ENCODE measurements at regions not wholly inside any gene's neighbourhood (a gene's known extent, or its start where the extent isn't known, plus 50 kb on each side); places are given as distances from the start of the nearest gene placed in this dataset.

DNA sequence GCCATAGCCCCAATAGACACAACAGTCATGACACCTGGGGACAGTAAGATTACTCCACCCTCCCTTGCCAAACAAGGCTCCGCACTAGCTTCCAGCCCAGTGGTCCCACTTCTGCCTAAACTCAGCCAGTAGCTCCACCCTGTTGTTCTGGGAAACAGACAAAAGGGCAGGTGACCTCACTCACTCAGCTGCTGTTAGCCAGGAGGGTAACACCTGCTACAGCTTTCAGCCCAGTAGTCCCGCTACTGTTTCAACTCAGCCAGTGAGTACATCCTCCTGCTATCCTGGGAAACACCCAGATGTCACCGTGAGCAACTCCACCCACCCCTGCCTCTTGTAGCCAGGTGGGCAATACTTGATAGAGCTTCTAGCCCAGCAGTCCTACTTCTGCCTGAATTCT, 162.7 kb upstream of the CPXCR1 start:
- FAIRE-seq (no peak), DNase-seq (ENCODE audit: low read depth in 1 of 2, low spot score in 2 of 2) (no peak)
- Histone ChIP-seq H3K23me2 (ENCODE audit: low read depth, low read length) (no peaks in the 10 kb centered on the region), H3K4me3 (ENCODE audit: extremely low read depth in 1 of 4, insufficient read depth in 2 of 4, low read depth in 3 of 4, low read length in 4 of 4) (no peak overlapping the region), H2AK5ac (ENCODE audit: low read depth, low read length) (no peak overlapping the region), H3K14ac (ENCODE audit: insufficient read length) (no peak overlapping the region), H3K4me2 (ENCODE audit: insufficient read depth in 1 of 2, low read depth in 2 of 2, low read length in 2 of 2) (no peak overlapping the region), H3K23ac (ENCODE audit: insufficient read length) (no peak overlapping the region), H2BK20ac (ENCODE audit: low read length) (no peak overlapping the region), H3K18ac (ENCODE audit: extremely low read depth, low read length) (no peak overlapping the region), H4K8ac (ENCODE audit: extremely low read depth, insufficient read depth, low read length) (no peak overlapping the region), H2BK15ac (ENCODE audit: low read length) (no peak overlapping the region), H3K9ac (replicated peaks in 1 of 4; ENCODE audit: extremely low read depth in 1 of 4, low read depth in 3 of 4, low read length in 3 of 4) (no peak overlapping the region), H3K4me1 (replicated peaks in 1 of 4; ENCODE audit: control insufficient read depth in 3 of 4, insufficient read depth in 4 of 4, low read length in 3 of 4) (no peaks in the 10 kb centered on the region), H3K27ac (ENCODE audit: low read depth, low read length) (no peak overlapping the region), H4K5ac (ENCODE audit: insufficient read length, low read depth, low read length) (no peak overlapping the region), H3K79me2 (ENCODE audit: control insufficient read depth in 1 of 2, insufficient read depth in 2 of 2, low read length in 2 of 2) (no peaks in the 10 kb centered on the region), H3K56ac (replicated peaks; ENCODE audit: insufficient read length, low read depth, low read length) (no peak overlapping the region), H3K36me3 (ENCODE audit: control insufficient read depth in 2 of 4, insufficient read depth in 4 of 4, low read length in 3 of 4) (no peaks in the 10 kb centered on the region), H4K20me1 (replicated peaks in 1 of 2; ENCODE audit: control insufficient read depth in 1 of 2, insufficient read depth in 2 of 2, low read length in 2 of 2) (no peaks in the 10 kb centered on the region), H3K4ac (replicated peaks; ENCODE audit: insufficient read length, low read depth, low read length) (no peak overlapping the region), H3K27me3 (replicated peaks in 1 of 4; ENCODE audit: control insufficient read depth in 3 of 4, extremely low read depth in 1 of 4, insufficient read depth in 3 of 4, low read length in 3 of 4) (no peaks in the 10 kb centered on the region), H3K9me3 (ENCODE audit: insufficient read depth in 2 of 2, low read depth in 1 of 2, low read length in 1 of 2) (no peaks in the 10 kb centered on the region), H2BK120ac (replicated peaks; ENCODE audit: low read depth, low read length) (no peak overlapping the region), H3K79me1 (ENCODE audit: low read depth, low read length) (no peaks in the 10 kb centered on the region), H2BK12ac (ENCODE audit: low read depth, low read length) (no peak overlapping the region), H2AFZ (ENCODE audit: low read length) (no peak overlapping the region), H2BK5ac (ENCODE audit: low read depth, low read length) (no peak overlapping the region), H4K91ac (replicated peaks; ENCODE audit: insufficient read length, low read length) (no peak overlapping the region)
- POLR2A ChIA-PET (ENCODE audit: partially characterized antibody) = no interaction called here
- WGBS, 2 experiments (ENCODE audit: extremely low coverage in 1 of 2, insufficient coverage in 1 of 2, insufficient read length in 1 of 2, insufficient replicate concordance in 2 of 2, low coverage in 1 of 2, low lambda C conversion rate in 2 of 2, missing lambda C conversion rate in 1 of 2) = 100% methylated on average over 3 of the region's 3 CpGs; no CpG with 5 or more reads in 1 of the 2 experiments
- CTCF ChIA-PET (ENCODE audit: partially characterized antibody) = no interaction called here
- no peak for TF ChIP-seq BRCA1 (IDR thresholded peaks at IDR 0.05; ENCODE audit: low read depth, low read length)
- no peak for TF ChIP-seq RBBP5 (IDR thresholded peaks at IDR 0.05; ENCODE audit: borderline replicate concordance, low read depth, low read length)
- TF ChIP-seq HDAC2 (IDR thresholded peaks at IDR 0.05; ENCODE audit: borderline replicate concordance in 1 of 2, low read depth in 2 of 2, low read length in 2 of 2) = no peak
- TF ChIP-seq POLR2A (IDR thresholded peaks at IDR 0.05; ENCODE audit: control extremely low read depth in 1 of 2, low read depth in 2 of 2, low read length in 2 of 2) = no peak
- TF ChIP-seq MAFK (IDR thresholded peaks at IDR 0.05; ENCODE audit: low read depth, low read length) = no peak
- no peak for TF ChIP-seq TCF12 (IDR thresholded peaks at IDR 0.05; ENCODE audit: low read depth, low read length)
- TF ChIP-seq EZH2 (IDR thresholded peaks at IDR 0.05; ENCODE audit: low read depth, low read length, severe bottlenecking) = no peak
- TF ChIP-seq, protein P1, sequence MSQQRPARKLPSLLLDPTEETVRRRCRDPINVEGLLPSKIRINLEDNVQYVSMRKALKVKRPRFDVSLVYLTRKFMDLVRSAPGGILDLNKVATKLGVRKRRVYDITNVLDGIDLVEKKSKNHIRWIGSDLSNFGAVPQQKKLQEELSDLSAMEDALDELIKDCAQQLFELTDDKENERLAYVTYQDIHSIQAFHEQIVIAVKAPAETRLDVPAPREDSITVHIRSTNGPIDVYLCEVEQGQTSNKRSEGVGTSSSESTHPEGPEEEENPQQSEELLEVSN (IDR thresholded peaks at IDR 0.05) = no peak
